Cardiac fibroblast (primary cell): ENCODE measurements at regions not wholly inside any gene's neighbourhood (a gene's known extent, or its start where the extent isn't known, plus 50 kb on each side); places are given as distances from the start of the nearest gene placed in this dataset.

Experiments used
- DNase-seq, 2 donors: peaks; one replicate each; pipeline versions ENCODE4 v3.0.0 to v3.0.0-alpha.2; 2010; ENCODE audit warnings: low read depth in 2 of 2
- H3K4me3 ChIP-seq, 2 donors: replicated peaks in 1 of 2; 1 replicate in 1 of 2; 2 replicates in 1 of 2; pipeline ENCODE4 v1.5.1; 2011; ENCODE audit warnings: low read depth in 2 of 2, low read length in 2 of 2, mild to moderate bottlenecking in 2 of 2, moderate library complexity in 1 of 2
- TF ChIP-seq, protein P1 (sequence below): IDR thresholded peaks from one replicate; pipeline ENCODE4 v1.5.1; 2011; ENCODE audit warnings: low read depth, mild to moderate bottlenecking, low read length, inconsistent platforms

DNA sequence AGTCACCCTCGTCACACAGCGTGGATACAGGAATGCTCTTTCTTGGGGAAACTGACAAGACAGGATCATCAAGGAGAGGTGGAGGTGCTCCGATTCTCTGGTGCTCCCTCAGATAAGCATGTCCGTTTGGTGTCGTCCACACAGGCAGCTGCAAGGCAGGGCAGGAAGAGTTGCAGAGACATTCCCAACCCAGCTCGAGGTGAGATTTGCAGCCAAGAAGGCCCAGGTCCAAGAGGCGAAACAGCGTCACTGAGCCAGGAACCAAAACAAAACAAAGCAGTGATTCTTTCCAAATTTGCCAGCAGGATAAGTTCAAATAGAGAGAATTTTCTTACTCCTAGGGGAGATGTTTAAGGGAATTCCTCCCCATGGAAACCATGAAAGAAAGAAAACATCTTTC, 386.5 kb upstream of the PFKP start:
- TF ChIP-seq, protein P1, sequence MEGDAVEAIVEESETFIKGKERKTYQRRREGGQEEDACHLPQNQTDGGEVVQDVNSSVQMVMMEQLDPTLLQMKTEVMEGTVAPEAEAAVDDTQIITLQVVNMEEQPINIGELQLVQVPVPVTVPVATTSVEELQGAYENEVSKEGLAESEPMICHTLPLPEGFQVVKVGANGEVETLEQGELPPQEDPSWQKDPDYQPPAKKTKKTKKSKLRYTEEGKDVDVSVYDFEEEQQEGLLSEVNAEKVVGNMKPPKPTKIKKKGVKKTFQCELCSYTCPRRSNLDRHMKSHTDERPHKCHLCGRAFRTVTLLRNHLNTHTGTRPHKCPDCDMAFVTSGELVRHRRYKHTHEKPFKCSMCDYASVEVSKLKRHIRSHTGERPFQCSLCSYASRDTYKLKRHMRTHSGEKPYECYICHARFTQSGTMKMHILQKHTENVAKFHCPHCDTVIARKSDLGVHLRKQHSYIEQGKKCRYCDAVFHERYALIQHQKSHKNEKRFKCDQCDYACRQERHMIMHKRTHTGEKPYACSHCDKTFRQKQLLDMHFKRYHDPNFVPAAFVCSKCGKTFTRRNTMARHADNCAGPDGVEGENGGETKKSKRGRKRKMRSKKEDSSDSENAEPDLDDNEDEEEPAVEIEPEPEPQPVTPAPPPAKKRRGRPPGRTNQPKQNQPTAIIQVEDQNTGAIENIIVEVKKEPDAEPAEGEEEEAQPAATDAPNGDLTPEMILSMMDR, result no peak
- no peak for DNase-seq
- no peak overlapping the region for H3K4me3 ChIP-seq

DNA sequence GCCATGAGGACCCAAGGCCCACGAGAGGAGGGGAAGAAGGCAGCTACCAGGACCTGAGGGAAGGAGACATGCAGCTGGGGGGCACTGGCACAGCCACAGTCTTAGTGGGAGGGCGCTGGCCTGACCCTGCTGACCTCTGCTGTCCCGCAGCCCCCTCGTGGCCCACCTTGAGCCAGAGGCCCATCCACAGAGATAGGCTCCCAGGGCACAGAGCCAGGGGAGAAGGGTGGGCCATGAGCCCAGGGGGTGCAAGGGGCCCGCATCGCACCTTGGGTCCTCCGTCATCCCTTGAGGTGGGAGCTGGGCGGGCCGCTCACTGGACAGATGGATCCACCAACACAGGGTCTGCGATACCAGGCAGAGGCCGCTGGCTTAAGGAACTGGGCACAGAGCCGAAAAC, 387.7 kb upstream of the PFKP start:
- no peak for DNase-seq
- TF ChIP-seq, protein P1, result no peak
- H3K4me3 ChIP-seq, result no peak overlapping the region

DNA sequence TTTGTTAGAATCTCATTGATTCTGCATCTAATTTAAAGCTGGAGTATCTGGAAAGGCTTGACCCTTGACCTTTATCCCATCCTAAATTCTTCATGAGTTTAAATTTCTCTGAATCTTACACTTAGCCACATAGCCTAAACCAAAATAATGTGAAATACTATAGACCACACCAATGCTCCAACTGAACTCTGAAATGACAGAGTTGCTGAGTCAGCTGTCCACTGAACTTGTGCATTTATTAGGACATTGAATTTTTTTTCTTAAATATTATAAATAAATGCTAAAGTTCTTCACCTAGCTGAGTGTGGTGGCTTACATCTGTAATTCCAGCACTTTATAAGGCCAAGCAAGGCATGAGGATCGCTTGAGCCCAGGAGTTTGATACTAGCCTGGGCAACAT, 390.9 kb upstream of the PFKP start:
- no peak overlapping the region for H3K4me3 ChIP-seq
- TF ChIP-seq, protein P1, result no peak
- DNase-seq, result no peak

DNA sequence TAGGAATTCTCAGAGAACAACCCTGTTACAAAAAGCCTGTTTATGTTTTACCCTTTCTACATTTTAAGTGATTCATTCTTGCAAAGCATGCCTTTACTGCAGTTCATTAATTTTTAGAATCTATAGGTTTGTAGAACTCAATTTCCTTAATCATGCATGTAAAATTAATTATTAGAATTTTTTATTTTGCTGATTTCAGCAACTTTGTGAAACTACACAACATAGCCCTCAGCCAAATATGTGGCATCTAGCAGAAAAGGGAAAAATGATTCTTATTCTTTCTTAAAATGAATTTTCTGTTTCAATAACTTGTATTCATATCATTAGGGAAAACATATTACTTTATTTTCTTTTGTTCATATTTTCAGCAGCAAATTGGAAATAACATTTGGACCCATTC, 392.9 kb upstream of the PFKP start:
- DNase-seq, result no peak
- TF ChIP-seq, protein P1, result no peak
- no peak overlapping the region for H3K4me3 ChIP-seq

DNA sequence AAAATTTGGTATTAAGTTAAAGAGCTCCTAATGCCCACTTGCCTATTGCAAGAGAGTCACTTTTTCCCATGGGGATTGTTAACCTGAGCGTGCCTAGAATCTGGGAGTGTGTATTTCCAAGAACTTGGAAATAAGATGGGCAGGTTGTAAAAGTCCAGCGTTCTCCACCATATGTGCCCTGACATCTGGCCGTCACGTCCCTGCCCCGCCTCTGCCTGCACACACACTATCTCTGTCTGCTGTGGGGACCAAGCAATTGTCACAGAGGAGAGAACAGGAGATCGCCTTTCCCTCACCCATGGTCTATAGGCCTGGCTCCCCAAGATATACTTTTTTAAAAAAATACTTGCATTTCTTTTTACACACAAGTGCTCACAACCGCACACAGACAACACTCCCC, 396.5 kb upstream of the PFKP start:
- no peak for DNase-seq
- no peak overlapping the region for H3K4me3 ChIP-seq
- TF ChIP-seq, protein P1, result no peak

DNA sequence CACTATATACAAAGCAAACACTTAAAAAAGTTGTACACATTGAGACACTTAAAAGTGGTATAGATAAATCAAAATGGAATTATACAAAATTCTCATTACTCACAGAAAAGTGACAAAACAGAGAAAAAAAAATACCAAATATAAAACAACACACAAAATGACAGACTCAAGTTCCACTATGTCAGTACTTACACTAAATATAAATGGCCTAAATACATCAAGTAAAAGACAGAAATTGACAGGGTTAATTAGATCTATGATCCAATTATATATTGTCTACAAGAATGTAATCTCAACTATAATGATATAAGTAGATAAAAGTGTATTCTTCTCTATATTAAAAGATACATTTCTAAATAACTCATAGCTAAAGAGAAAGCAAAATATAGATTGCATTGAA, 401.6 kb upstream of the PFKP start:
- no peak for DNase-seq
- TF ChIP-seq, protein P1, result no peak
- no peak overlapping the region for H3K4me3 ChIP-seq

DNA sequence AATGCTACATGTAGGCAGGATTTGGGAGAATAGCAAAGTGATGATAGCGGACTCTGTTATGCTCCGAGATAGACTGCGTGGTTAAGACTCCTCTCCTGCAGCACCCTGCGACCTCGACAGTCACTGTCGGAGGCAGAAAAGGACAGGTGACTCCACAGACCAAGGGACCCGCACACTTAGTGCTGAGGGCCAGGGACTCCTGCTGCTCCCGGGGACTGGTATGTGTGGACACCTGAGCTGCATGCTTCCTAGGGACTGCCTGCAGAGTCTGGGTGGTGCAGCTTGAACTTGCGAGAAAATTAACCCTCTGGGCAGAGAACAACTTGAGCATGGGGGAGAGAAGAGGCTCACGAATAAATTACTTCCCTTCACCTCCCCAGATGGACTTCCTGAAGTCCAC, 407.1 kb upstream of the PFKP start:
- no peak overlapping the region for H3K4me3 ChIP-seq
- no peak for DNase-seq
- TF ChIP-seq, protein P1, result no peak
